ENCODE measurements at regions not wholly inside any gene's neighbourhood (a gene's known extent, or its start where the extent isn't known, plus 50 kb on each side); places are given as distances from the start of the nearest gene placed in this dataset.

DNA sequence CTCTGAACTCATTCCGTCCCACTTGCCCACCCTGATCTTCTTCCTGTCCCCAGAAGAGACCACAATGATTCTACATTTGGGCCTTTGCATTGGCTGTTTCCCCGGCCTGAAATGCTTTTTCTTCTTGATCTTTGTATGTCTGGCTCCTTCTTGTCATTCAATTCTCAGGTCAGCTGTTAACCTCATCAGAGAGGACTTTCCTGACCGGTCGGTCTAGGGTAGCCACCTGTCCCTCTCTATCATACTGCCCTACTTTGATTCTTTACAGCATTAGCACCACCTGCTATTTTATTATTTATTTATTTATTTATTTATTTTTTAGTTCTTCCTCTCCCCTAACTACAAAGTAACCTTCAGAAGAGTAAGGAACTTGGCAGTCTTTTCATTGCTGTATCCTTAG is 84.3 kb downstream of the DYRK2 start:
- TF ChIP-seq, protein P1, sequence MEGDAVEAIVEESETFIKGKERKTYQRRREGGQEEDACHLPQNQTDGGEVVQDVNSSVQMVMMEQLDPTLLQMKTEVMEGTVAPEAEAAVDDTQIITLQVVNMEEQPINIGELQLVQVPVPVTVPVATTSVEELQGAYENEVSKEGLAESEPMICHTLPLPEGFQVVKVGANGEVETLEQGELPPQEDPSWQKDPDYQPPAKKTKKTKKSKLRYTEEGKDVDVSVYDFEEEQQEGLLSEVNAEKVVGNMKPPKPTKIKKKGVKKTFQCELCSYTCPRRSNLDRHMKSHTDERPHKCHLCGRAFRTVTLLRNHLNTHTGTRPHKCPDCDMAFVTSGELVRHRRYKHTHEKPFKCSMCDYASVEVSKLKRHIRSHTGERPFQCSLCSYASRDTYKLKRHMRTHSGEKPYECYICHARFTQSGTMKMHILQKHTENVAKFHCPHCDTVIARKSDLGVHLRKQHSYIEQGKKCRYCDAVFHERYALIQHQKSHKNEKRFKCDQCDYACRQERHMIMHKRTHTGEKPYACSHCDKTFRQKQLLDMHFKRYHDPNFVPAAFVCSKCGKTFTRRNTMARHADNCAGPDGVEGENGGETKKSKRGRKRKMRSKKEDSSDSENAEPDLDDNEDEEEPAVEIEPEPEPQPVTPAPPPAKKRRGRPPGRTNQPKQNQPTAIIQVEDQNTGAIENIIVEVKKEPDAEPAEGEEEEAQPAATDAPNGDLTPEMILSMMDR (IDR thresholded peaks at IDR 0.05; ENCODE audit: poor library complexity): no peak
- no peak for TF ChIP-seq EZH2 (IDR thresholded peaks at IDR 0.05; ENCODE audit: borderline replicate concordance)

All from hepatocyte (in vitro differentiated cells).